ENCODE measurements at regions not wholly inside any gene's neighbourhood (a gene's known extent, or its start where the extent isn't known, plus 50 kb on each side); places are given as distances from the start of the nearest gene placed in this dataset.

GRCh38 chr10:77698267-77698931 is 60.8 kb upstream of the KCNMA1 start:
- Mint-ChIP-seq H3K4me3 (no peak overlapping the region), H3K36me3 (ENCODE audit: low read depth) (no peaks in the 10 kb centered on the region), H3K9me3 (no peaks in the 10 kb centered on the region), H3K27me3 (ENCODE audit: low read depth) (peaks cover 8% of the 10 kb centered on the region), H3K27ac (no peak overlapping the region), H3K4me1 (ENCODE audit: low read depth) (no peaks in the 10 kb centered on the region)
- no peak for DNase-seq (ENCODE audit: low spot score)

- no peak overlapping the region for H3K4me3 Mint-ChIP-seq
- H3K36me3 Mint-ChIP-seq (ENCODE audit: low read depth) = no peaks in the 10 kb centered on the region
- no peaks in the 10 kb centered on the region for H3K9me3 Mint-ChIP-seq
- DNase-seq (ENCODE audit: low spot score) = no peak
- H3K4me1 Mint-ChIP-seq (ENCODE audit: low read depth) = no peaks in the 10 kb centered on the region
- H3K27me3 Mint-ChIP-seq (ENCODE audit: low read depth) = peaks cover 8% of the 10 kb centered on the region
- no peak overlapping the region for H3K27ac Mint-ChIP-seq
These were observed 59.0 kb upstream of the KCNMA1 start for GRCh38 chr10:77696584-77696983.

GRCh38 chr10:77695186-77695585 is 57.6 kb upstream of the KCNMA1 start:
- peaks cover 8% of the 10 kb centered on the region for H3K27me3 Mint-ChIP-seq (ENCODE audit: low read depth)

GRCh38 chr10:77692782-77693181 is 55.2 kb upstream of the KCNMA1 start:
- peaks cover 6% of the 10 kb centered on the region for H3K27me3 Mint-ChIP-seq (ENCODE audit: low read depth)
- H3K9me3 Mint-ChIP-seq = no peaks in the 10 kb centered on the region
- no peak for DNase-seq (ENCODE audit: low spot score)
- no peaks in the 10 kb centered on the region for H3K36me3 Mint-ChIP-seq (ENCODE audit: low read depth)
- no peaks in the 10 kb centered on the region for H3K4me1 Mint-ChIP-seq (ENCODE audit: low read depth)
- no peak overlapping the region for H3K27ac Mint-ChIP-seq
- H3K4me3 Mint-ChIP-seq = no peak overlapping the region

More at GRCh38 chr10:77695186-77695585, 57.6 kb upstream of the KCNMA1 start:
- DNase-seq (ENCODE audit: low spot score) = no peak
- Mint-ChIP-seq H3K4me1 (ENCODE audit: low read depth) (no peaks in the 10 kb centered on the region), H3K27ac (no peak overlapping the region), H3K9me3 (no peaks in the 10 kb centered on the region), H3K36me3 (ENCODE audit: low read depth) (no peaks in the 10 kb centered on the region), H3K4me3 (no peak overlapping the region)

- H3K36me3 Mint-ChIP-seq (ENCODE audit: low read depth) = no peaks in the 10 kb centered on the region
- H3K4me3 Mint-ChIP-seq = no peak overlapping the region
- no peak for DNase-seq (ENCODE audit: low spot score)
- H3K9me3 Mint-ChIP-seq = no peaks in the 10 kb centered on the region
- no peak overlapping the region for H3K27ac Mint-ChIP-seq
- peaks cover 4% of the 10 kb centered on the region for H3K27me3 Mint-ChIP-seq (ENCODE audit: low read depth)
- H3K4me1 Mint-ChIP-seq (ENCODE audit: low read depth) = no peaks in the 10 kb centered on the region
These were observed 51.7 kb upstream of the KCNMA1 start for GRCh38 chr10:77689339-77689738.

GRCh38 chr10:77687621-77688020 is 50.0 kb upstream of the KCNMA1 start:
- Mint-ChIP-seq H3K4me1 (ENCODE audit: low read depth) (no peaks in the 10 kb centered on the region), H3K4me3 (no peak overlapping the region), H3K36me3 (ENCODE audit: low read depth) (no peaks in the 10 kb centered on the region), H3K27ac (no peak overlapping the region), H3K27me3 (ENCODE audit: low read depth) (peaks cover 4% of the 10 kb centered on the region), H3K9me3 (no peaks in the 10 kb centered on the region)
- no peak for DNase-seq (ENCODE audit: low spot score)
